CD4-positive, CD25-positive, alpha-beta regulatory T cell (primary cell): ENCODE measurements at regions not wholly inside any gene's neighbourhood (a gene's known extent, or its start where the extent isn't known, plus 50 kb on each side); places are given as distances from the start of the nearest gene placed in this dataset.

Experiments used
- ATAC-seq, 2 donors: fragments of 150-1000 bp; cut with Tn5 transposase; one replicate each; pipeline ENCODE4 v1.10.0; 2021; ENCODE audit warnings: low read depth in 2 of 2, moderate number of reproducible peaks in 2 of 2, moderate library complexity in 1 of 2
- DNase-seq, 3 donors: peaks; one replicate each; pipeline versions ENCODE4 v3.0.0 to v3.0.0-alpha.2; 2012 to 2022; ENCODE audit warnings: mixed read lengths in 1 of 3
- H3K27ac ChIP-seq: one replicate; pipeline ENCODE4 v1.7.0; 2013; ENCODE audit warnings: mild to moderate bottlenecking, low read length; ENCODE audit not compliant: insufficient read depth, poor library complexity, severe bottlenecking
- H3K27me3 ChIP-seq: one replicate; pipeline ENCODE4 v1.7.0; 2013; ENCODE audit warnings: low read length; ENCODE audit not compliant: control insufficient read depth, insufficient read depth
- H3K36me3 ChIP-seq: one replicate; pipeline ENCODE4 v1.7.0; 2013; ENCODE audit warnings: mild to moderate bottlenecking, low read length, moderate library complexity; ENCODE audit not compliant: control insufficient read depth, insufficient read depth
- H3K4me1 ChIP-seq: 2 replicates; pipeline ENCODE4 v1.7.0; 2013; ENCODE audit warnings: mild to moderate bottlenecking, low read length; ENCODE audit not compliant: insufficient read depth, control insufficient read depth, poor library complexity, severe bottlenecking
- H3K4me3 ChIP-seq: one replicate; pipeline ENCODE4 v1.7.0; 2013; ENCODE audit warnings: low read depth, mild to moderate bottlenecking, low read length, moderate library complexity
- H3K9me3 ChIP-seq, 2 experiments: 1 replicate in 1 of 2; 2 replicates in 1 of 2; pipeline ENCODE4 v1.7.0; 2013; ENCODE audit warnings: low read length in 2 of 2, mild to moderate bottlenecking in 1 of 2, moderate library complexity in 1 of 2; ENCODE audit not compliant: control insufficient read depth in 2 of 2
- H3K27ac Mint-ChIP-seq, 3 donors: one replicate each; pipeline ENCODE4 v1.8.0; 2020 to 2022; ENCODE audit warnings: mild to moderate bottlenecking in 3 of 3, mixed read lengths in 3 of 3, moderate library complexity in 2 of 3
- H3K27me3 Mint-ChIP-seq: one replicate; pipeline ENCODE4 v1.8.0; 2022; ENCODE audit warnings: mild to moderate bottlenecking, mixed read lengths
- H3K36me3 Mint-ChIP-seq: one replicate; pipeline ENCODE4 v1.8.0; 2020; ENCODE audit warnings: mixed read lengths
- H3K4me1 Mint-ChIP-seq, 4 donors: one replicate each; pipeline ENCODE4 v1.8.0; 2020 to 2022; ENCODE audit warnings: mixed read lengths in 4 of 4, mild to moderate bottlenecking in 1 of 4
- H3K4me3 Mint-ChIP-seq, 4 donors: one replicate each; pipeline ENCODE4 v1.8.0; 2020 to 2022; ENCODE audit warnings: mild to moderate bottlenecking in 4 of 4, mixed read lengths in 4 of 4, moderate library complexity in 3 of 4
- H3K9me3 Mint-ChIP-seq, 7 donors: one replicate each; pipeline ENCODE4 v1.8.0; 2020 to 2022; ENCODE audit warnings: mixed read lengths in 7 of 7, mild to moderate bottlenecking in 3 of 7, moderate library complexity in 2 of 7

DNA sequence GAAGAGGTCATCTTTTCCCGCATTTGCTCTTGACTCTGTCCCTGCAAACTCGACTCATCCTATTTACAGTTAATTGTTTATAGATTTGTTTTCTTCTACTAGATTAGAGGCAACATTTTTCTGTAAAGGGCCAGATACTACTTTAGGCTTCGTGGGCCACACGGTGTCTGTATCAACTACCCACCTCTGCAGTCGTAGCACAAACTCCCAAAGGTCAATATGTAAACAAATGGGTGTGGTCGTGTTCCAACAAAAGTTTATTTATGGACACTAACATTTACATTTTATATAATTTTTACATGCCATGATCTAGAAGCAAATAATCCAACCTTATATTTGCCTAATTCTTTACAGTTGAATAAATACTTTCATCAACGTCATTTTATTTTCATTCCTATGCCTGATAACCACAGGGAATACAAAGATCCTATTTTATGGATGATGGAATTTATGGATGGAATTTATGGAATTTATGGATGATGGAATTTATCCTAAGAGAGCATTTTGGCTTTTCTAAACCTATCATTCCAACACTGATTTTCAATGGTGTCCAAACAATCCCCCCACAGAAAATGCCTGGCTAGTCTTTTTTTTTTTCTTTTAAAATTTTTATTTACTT lies 232.8 kb downstream of the MYLK4 start:
- no peak overlapping the region for H3K27ac ChIP-seq
- ATAC-seq (no peak), DNase-seq (no peak)
- no peaks in the 10 kb centered on the region for H3K4me1 ChIP-seq
- no peaks in the 10 kb centered on the region for H3K36me3 ChIP-seq
- no peak overlapping the region for H3K4me3 ChIP-seq
- no peaks in the 10 kb centered on the region for H3K36me3 Mint-ChIP-seq
- peaks cover 7 to 8% of the 10 kb centered on the region in 2 experiments for H3K9me3 ChIP-seq
- peaks cover 0 to 4% (median 2%) of the 10 kb centered on the region in 4 donors for H3K4me1 Mint-ChIP-seq
- no peak overlapping the region for H3K4me3 Mint-ChIP-seq
- H3K9me3 Mint-ChIP-seq = peaks cover under 1 to 16% (median 4%) of the 10 kb centered on the region in 7 donors
- H3K27me3 ChIP-seq = peaks cover 5% of the 10 kb centered on the region
- peaks cover 23% of the 10 kb centered on the region for H3K27me3 Mint-ChIP-seq
- H3K27ac Mint-ChIP-seq = no peak overlapping the region

DNA sequence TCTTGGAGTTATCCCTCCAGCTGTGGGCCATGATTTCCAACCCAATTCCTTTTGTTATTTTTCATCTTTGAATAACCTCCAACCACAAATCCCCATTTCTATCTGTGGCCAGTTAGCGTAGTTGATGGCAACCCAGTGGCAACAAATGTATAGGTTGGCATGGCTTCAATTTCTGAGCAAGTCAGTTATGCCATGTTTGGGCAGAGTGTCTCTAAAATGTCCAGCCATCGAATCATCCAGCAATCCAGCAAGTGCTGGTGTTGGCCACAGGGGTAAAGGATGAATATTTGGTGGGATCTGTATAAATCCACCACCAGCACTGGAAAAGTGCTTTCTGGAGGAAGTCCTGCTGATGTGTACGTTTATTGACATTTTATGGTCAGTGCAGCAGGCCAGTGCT lies 233.3 kb downstream of the MYLK4 start:
- no peak overlapping the region for H3K4me3 Mint-ChIP-seq
- no peak overlapping the region for H3K27ac Mint-ChIP-seq
- H3K9me3 ChIP-seq = peaks cover 7 to 8% of the 10 kb centered on the region in 2 experiments
- H3K9me3 Mint-ChIP-seq = peaks cover 0 to 16% (median 2%) of the 10 kb centered on the region in 7 donors
- no peak for ATAC-seq
- H3K36me3 Mint-ChIP-seq = no peaks in the 10 kb centered on the region
- H3K4me3 ChIP-seq = no peak overlapping the region
- H3K27ac ChIP-seq = no peak overlapping the region
- H3K36me3 ChIP-seq = no peaks in the 10 kb centered on the region
- peaks cover 0 to 4% (median under 1%) of the 10 kb centered on the region in 4 donors for H3K4me1 Mint-ChIP-seq
- no peak for DNase-seq
- H3K27me3 Mint-ChIP-seq = peaks cover 20% of the 10 kb centered on the region
- H3K27me3 ChIP-seq = peaks cover 5% of the 10 kb centered on the region
- H3K4me1 ChIP-seq = no peaks in the 10 kb centered on the region

- peaks cover 7 to 8% of the 10 kb centered on the region in 2 experiments for H3K9me3 ChIP-seq
- H3K27ac ChIP-seq = no peak overlapping the region
- Mint-ChIP-seq H3K27me3 (peaks cover 17% of the 10 kb centered on the region), H3K4me3 (no peak overlapping the region), H3K9me3 (peaks cover 0 to 16% (median 2%) of the 10 kb centered on the region in 7 donors), H3K36me3 (no peaks in the 10 kb centered on the region), H3K27ac (no peak overlapping the region), H3K4me1 (no peaks in the 10 kb centered on the region)
- no peak overlapping the region for H3K4me3 ChIP-seq
- DNase-seq (no peak), ATAC-seq (no peak)
- H3K27me3 ChIP-seq = peaks cover 5% of the 10 kb centered on the region
- H3K4me1 ChIP-seq = no peaks in the 10 kb centered on the region
- no peaks in the 10 kb centered on the region for H3K36me3 ChIP-seq
These were observed 234.7 kb downstream of the MYLK4 start for GRCh38 chr6:2516059-2516458.

DNA sequence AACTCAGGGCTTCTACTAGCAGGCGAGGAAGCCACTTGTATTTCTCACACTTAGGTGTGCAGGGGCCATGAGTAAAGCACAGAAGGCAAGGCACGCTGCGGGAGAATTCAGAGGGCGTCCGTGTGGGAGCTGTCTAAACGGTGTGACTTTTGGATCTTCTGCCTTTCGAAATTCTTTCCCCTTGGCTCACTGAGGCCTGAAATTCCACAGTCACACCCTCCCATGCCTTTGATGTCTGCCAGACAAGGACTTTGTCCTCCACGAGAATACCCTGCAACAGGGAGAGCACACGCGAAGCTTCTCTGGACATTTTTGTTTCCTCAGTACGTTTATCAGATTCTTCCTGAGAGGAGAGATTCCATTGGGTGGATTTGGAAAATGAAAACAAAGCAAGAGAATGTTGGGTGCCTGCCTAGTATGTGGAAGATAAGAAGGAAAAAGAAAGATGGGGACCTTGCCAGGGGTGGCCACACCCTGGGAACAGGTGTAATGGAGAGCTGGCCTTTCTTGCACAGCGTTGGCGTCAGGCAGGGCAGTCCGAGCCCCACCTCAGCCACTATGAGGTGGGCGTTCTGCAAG lies 235.7 kb downstream of the MYLK4 start:
- Mint-ChIP-seq H3K9me3 (peaks cover 0 to 11% (median 2%) of the 10 kb centered on the region in 7 donors), H3K27me3 (peaks cover 11% of the 10 kb centered on the region), H3K4me3 (no peak overlapping the region), H3K4me1 (no peaks in the 10 kb centered on the region), H3K27ac (no peak overlapping the region), H3K36me3 (no peaks in the 10 kb centered on the region)
- H3K27me3 ChIP-seq = peaks cover 4% of the 10 kb centered on the region
- no peaks in the 10 kb centered on the region for H3K4me1 ChIP-seq
- no peak overlapping the region for H3K4me3 ChIP-seq
- DNase-seq (no peak), ATAC-seq (no peak)
- no peak overlapping the region for H3K27ac ChIP-seq
- H3K36me3 ChIP-seq = no peaks in the 10 kb centered on the region
- H3K9me3 ChIP-seq = peaks cover 4 to 5% of the 10 kb centered on the region in 2 experiments

GRCh38 chr6:2512802-2513201 lies 237.9 kb downstream of the MYLK4 start:
- Mint-ChIP-seq H3K27me3 (peaks cover 16% of the 10 kb centered on the region), H3K27ac (no peak overlapping the region), H3K4me1 (no peaks in the 10 kb centered on the region), H3K4me3 (no peak overlapping the region), H3K36me3 (no peaks in the 10 kb centered on the region), H3K9me3 (peaks cover 0 to 2% (median 0%) of the 10 kb centered on the region in 7 donors)
- no peaks in the 10 kb centered on the region for H3K9me3 ChIP-seq
- H3K27me3 ChIP-seq = peaks cover 5% of the 10 kb centered on the region
- no peak overlapping the region for H3K4me3 ChIP-seq
- no peak for ATAC-seq
- no peak for DNase-seq
- no peak overlapping the region for H3K27ac ChIP-seq
- no peaks in the 10 kb centered on the region for H3K36me3 ChIP-seq
- H3K4me1 ChIP-seq = no peaks in the 10 kb centered on the region

DNA sequence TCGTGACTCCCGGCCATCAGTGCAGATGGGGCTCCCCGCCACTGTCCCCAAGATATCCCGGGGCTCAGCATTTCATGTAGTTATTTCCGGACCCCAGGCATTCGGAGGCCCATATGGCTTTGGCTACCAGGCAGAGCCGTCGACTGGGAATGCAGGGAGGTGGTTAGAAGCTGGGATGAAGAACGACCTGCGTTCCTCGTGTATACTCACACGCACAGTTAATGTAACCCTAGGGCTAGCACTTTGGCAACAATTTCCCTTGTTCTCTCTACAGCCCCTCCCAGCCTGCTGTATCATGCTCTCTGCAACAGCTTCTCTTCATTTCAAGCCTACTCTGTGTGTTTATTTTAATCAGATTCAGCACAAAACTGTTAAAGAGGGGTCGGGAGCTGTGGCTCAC lies 240.4 kb downstream of the MYLK4 start:
- ATAC-seq = no peak
- Mint-ChIP-seq H3K4me3 (no peak overlapping the region), H3K27me3 (peaks cover 26% of the 10 kb centered on the region)

DNA sequence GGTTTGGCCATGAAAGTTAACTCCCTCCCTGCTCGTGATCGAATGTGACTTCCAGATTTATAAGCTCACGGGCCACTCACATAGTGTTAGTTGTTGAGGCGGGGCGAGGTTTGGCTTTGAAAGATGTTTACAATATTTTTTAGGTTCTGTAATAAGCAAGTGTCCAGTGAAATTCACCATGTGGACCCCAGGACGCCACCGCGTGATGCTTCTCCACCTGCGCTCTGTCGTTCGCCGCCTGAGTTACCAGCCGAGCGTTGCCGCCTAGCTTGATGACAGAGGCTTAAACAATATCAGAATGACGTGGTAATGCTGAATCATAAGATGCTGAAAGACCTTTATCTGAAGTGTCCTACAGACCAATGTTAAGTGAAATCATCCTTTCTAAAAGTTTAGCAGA lies 241.0 kb downstream of the MYLK4 start:
- H3K4me3 Mint-ChIP-seq = no peak overlapping the region
- peaks cover 7% of the 10 kb centered on the region for H3K27me3 ChIP-seq
- DNase-seq = no peak
- peaks cover 28% of the 10 kb centered on the region for H3K27me3 Mint-ChIP-seq
- H3K9me3 Mint-ChIP-seq = peaks cover 0 to 2% (median 0%) of the 10 kb centered on the region in 7 donors
- no peak overlapping the region for H3K27ac ChIP-seq
- H3K9me3 ChIP-seq = no peaks in the 10 kb centered on the region
- no peak overlapping the region for H3K27ac Mint-ChIP-seq
- ATAC-seq = no peak
- no peaks in the 10 kb centered on the region for H3K36me3 Mint-ChIP-seq
- H3K4me1 ChIP-seq = no peaks in the 10 kb centered on the region
- no peak overlapping the region for H3K4me3 ChIP-seq
- H3K36me3 ChIP-seq = no peaks in the 10 kb centered on the region
- no peaks in the 10 kb centered on the region for H3K4me1 Mint-ChIP-seq

More for the DNA sequence above, 240.4 kb downstream of the MYLK4 start:
- Histone ChIP-seq H3K27me3 (peaks cover 7% of the 10 kb centered on the region), H3K36me3 (no peaks in the 10 kb centered on the region), H3K27ac (no peak overlapping the region), H3K9me3 (no peaks in the 10 kb centered on the region), H3K4me3 (no peak overlapping the region), H3K4me1 (no peaks in the 10 kb centered on the region)
- Mint-ChIP-seq H3K36me3 (no peaks in the 10 kb centered on the region), H3K27ac (no peak overlapping the region), H3K4me1 (no peaks in the 10 kb centered on the region), H3K9me3 (peaks cover 0 to 5% (median 0%) of the 10 kb centered on the region in 7 donors)
- DNase-seq = no peak

DNA sequence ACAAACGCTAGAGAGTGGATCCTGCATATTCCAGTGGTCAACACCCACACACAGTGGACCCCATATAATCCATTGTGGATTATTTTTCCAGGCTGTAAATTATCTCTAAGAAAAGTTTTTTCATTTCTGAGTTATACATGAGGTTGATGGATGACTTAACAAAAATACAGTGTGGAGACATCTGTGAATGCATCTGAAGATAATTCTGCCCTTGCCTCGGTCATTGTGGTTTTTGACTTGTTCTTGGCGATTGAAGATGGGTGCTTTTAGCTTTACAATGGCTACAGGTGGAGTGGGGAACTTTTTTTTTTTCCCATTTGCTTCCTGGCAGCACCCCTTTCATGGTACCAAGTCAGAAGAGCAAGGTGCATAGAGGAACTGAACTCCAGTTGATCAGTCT lies 242.7 kb downstream of the MYLK4 start:
- no peak for ATAC-seq
- Histone ChIP-seq H3K9me3 (no peaks in the 10 kb centered on the region), H3K27me3 (peaks cover 7% of the 10 kb centered on the region), H3K27ac (no peak overlapping the region), H3K4me1 (no peaks in the 10 kb centered on the region), H3K36me3 (no peaks in the 10 kb centered on the region), H3K4me3 (no peak overlapping the region)
- peaks cover 0 to 2% (median 0%) of the 10 kb centered on the region in 7 donors for H3K9me3 Mint-ChIP-seq
- no peak overlapping the region for H3K27ac Mint-ChIP-seq
- no peak overlapping the region for H3K4me3 Mint-ChIP-seq
- H3K27me3 Mint-ChIP-seq = peaks cover 28% of the 10 kb centered on the region
- H3K4me1 Mint-ChIP-seq = no peaks in the 10 kb centered on the region
- DNase-seq = no peak
- H3K36me3 Mint-ChIP-seq = no peaks in the 10 kb centered on the region
